HEK293 (cell line): ENCODE measurements at regions not wholly inside any gene's neighbourhood (a gene's known extent, or its start where the extent isn't known, plus 50 kb on each side); places are given as distances from the start of the nearest gene placed in this dataset.

Experiments
- CTCF ChIA-PET: fragments of 350-600 bp; formaldehyde crosslinking; extraction: SDS; loops from one replicate; lab custom pipeline; 2021; ENCODE audit warnings: antibody characterized with exemption; lab: Yijun Ruan, JAX
- POLR2A ChIA-PET: fragments of 300-600 bp; formaldehyde crosslinking; extraction: SDS; loops from one replicate; lab custom pipeline; 2020; ENCODE audit warnings: antibody characterized with exemption, inconsistent platforms; lab: Yijun Ruan, JAX
- H3K27ac ChIP-seq: fragments of 200-500 bp; sonication (Bioruptor generic); 2 replicates; pipeline ENCODE4 v1.5.1; 2014; ENCODE audit warnings: low read depth, low read length, control low read depth, inconsistent platforms; ENCODE audit errors: extremely low read depth
- H3K36me3 ChIP-seq, 2 experiments: fragments of 200-500 bp in 1 of 2; sonication (Bioruptor generic) in 1 of 2; 1 replicate in 1 of 2; 2 replicates in 1 of 2; pipeline ENCODE4 v1.5.1; 2014 to 2017; ENCODE audit warnings: inconsistent platforms in 2 of 2, low read length in 2 of 2; ENCODE audit not compliant: control insufficient read depth in 2 of 2, insufficient read depth in 1 of 2
- H3K4me1 ChIP-seq: fragments of 200-500 bp; sonication (Bioruptor generic); 2 replicates; pipeline ENCODE4 v1.5.1; 2014; ENCODE audit warnings: mild to moderate bottlenecking, low read length, inconsistent platforms; ENCODE audit not compliant: control insufficient read depth, insufficient read depth
- H3K4me3 ChIP-seq: 2 replicates; pipeline ENCODE4 v1.5.1; 2011; ENCODE audit warnings: low read depth, mild to moderate bottlenecking, control low read depth, low read length, moderate library complexity
- H3K9me3 ChIP-seq: fragments of 200-500 bp; sonication (Bioruptor generic); 2 replicates; pipeline ENCODE4 v1.5.1; 2014; ENCODE audit warnings: low read depth, low read length, inconsistent platforms; ENCODE audit not compliant: control insufficient read depth, insufficient read depth
- GLI4 ChIP-seq: fragments of 450-650 bp; formaldehyde crosslinking; IDR thresholded peaks from 2 replicates; pipeline ENCODE4 v1.5.1; 2016; ENCODE audit warnings: missing biosample characterization, missing genetic modification characterization
- GLIS1 ChIP-seq: fragments of 450-650 bp; formaldehyde crosslinking; IDR thresholded peaks from 2 replicates; pipeline ENCODE4 v1.5.1; 2016; ENCODE audit warnings: missing biosample characterization, missing genetic modification characterization
- HOXC10 ChIP-seq: sonication (generic); formaldehyde crosslinking; IDR thresholded peaks from 2 replicates; pipeline ENCODE4 v1.8.1; 2023; ENCODE audit warnings: mild to moderate bottlenecking, missing genetic modification reagents
- OSR2 ChIP-seq: fragments of 450-650 bp; formaldehyde crosslinking; IDR thresholded peaks from 2 replicates; pipeline ENCODE4 v1.5.1; 2016; ENCODE audit warnings: missing biosample characterization, missing genetic modification characterization
- SETDB1 ChIP-seq: IDR thresholded peaks from one replicate; pipeline ENCODE4 v1.6.1; 2017; ENCODE audit warnings: mild to moderate bottlenecking, low read length, moderate library complexity, mixed read lengths; ENCODE audit not compliant: insufficient read length
- WT1 ChIP-seq: fragments of 450-650 bp; formaldehyde crosslinking; IDR thresholded peaks from 2 replicates; pipeline ENCODE4 v1.5.1; 2016; ENCODE audit warnings: missing biosample characterization, missing genetic modification characterization
- ZBTB21 ChIP-seq: fragments of 450-650 bp; formaldehyde crosslinking; IDR thresholded peaks from 2 replicates; pipeline ENCODE4 v1.5.1; 2017; ENCODE audit warnings: missing biosample characterization, missing genetic modification characterization
- ZIC2 ChIP-seq: fragments of 450-650 bp; formaldehyde crosslinking; IDR thresholded peaks from 2 replicates; pipeline ENCODE4 v1.5.1; 2016; ENCODE audit warnings: missing biosample characterization, missing genetic modification characterization
- ZNF155 ChIP-seq: fragments of 450-650 bp; formaldehyde crosslinking; IDR thresholded peaks from 2 replicates; pipeline ENCODE4 v1.5.1; 2016; ENCODE audit warnings: missing biosample characterization, missing genetic modification characterization
- ZNF292 ChIP-seq: fragments of 450-650 bp; formaldehyde crosslinking; IDR thresholded peaks from 2 replicates; pipeline ENCODE4 v1.5.1; 2016; ENCODE audit warnings: low read depth, missing biosample characterization, missing genetic modification characterization, borderline replicate concordance
- ZNF366 ChIP-seq: fragments of 450-650 bp; formaldehyde crosslinking; conservative IDR thresholded peaks from 2 replicates; pipeline ENCODE4 v1.5.1; 2016; ENCODE audit warnings: missing biosample characterization, missing genetic modification characterization
- ZNF549 ChIP-seq: fragments of 450-650 bp; IDR thresholded peaks from 2 replicates; pipeline ENCODE4 v1.5.1; 2018; ENCODE audit warnings: missing biosample characterization, missing genetic modification characterization, mild to moderate bottlenecking, inconsistent platforms, moderate library complexity
- ZNF555 ChIP-seq: fragments of 450-650 bp; formaldehyde crosslinking; conservative IDR thresholded peaks from 2 replicates; pipeline ENCODE4 v1.5.1; 2017; ENCODE audit warnings: missing biosample characterization, mild to moderate bottlenecking, missing genetic modification characterization, inconsistent platforms
- ZNF600 ChIP-seq: fragments of 450-650 bp; formaldehyde crosslinking; IDR thresholded peaks from 2 replicates; pipeline ENCODE4 v1.5.1; 2016; ENCODE audit warnings: missing biosample characterization, missing genetic modification characterization
- ZNF629 ChIP-seq: fragments of 450-650 bp; formaldehyde crosslinking; IDR thresholded peaks from 2 replicates; pipeline ENCODE4 v1.5.1; 2017; ENCODE audit warnings: missing biosample characterization, missing genetic modification characterization
- ZNF660 ChIP-seq: fragments of 450-650 bp; IDR thresholded peaks from 2 replicates; pipeline ENCODE4 v1.5.1; 2018; ENCODE audit warnings: missing biosample characterization, mild to moderate bottlenecking, missing genetic modification characterization
- ZNF707 ChIP-seq: fragments of 450-650 bp; formaldehyde crosslinking; IDR thresholded peaks from 2 replicates; pipeline ENCODE4 v1.5.1; 2016; ENCODE audit warnings: missing biosample characterization, missing genetic modification characterization
- ZNF768 ChIP-seq: fragments of 450-650 bp; formaldehyde crosslinking; IDR thresholded peaks from 2 replicates; pipeline ENCODE4 v1.5.1; 2018; ENCODE audit warnings: missing biosample characterization, mild to moderate bottlenecking, missing genetic modification characterization
- TF ChIP-seq, protein P1 (sequence below): fragments of 450-650 bp; formaldehyde crosslinking; IDR thresholded peaks from 2 replicates; pipeline ENCODE4 v1.5.1; 2016; ENCODE audit warnings: missing biosample characterization, missing genetic modification characterization
- TF ChIP-seq, protein P2 (sequence below): fragments of 450-650 bp; formaldehyde crosslinking; IDR thresholded peaks from 2 replicates; pipeline ENCODE4 v1.5.1; 2016; ENCODE audit warnings: missing biosample characterization, missing genetic modification characterization
- TF ChIP-seq, protein P3 (sequence below): fragments of 450-650 bp; formaldehyde crosslinking; IDR thresholded peaks from 2 replicates; pipeline ENCODE4 v1.5.1; 2017; ENCODE audit warnings: missing biosample characterization, missing genetic modification characterization
- TF ChIP-seq, protein P4 (sequence below): fragments of 450-650 bp; formaldehyde crosslinking; IDR thresholded peaks from 2 replicates; pipeline ENCODE4 v1.5.1; 2016; ENCODE audit warnings: missing biosample characterization, missing genetic modification characterization, borderline replicate concordance

DNA sequence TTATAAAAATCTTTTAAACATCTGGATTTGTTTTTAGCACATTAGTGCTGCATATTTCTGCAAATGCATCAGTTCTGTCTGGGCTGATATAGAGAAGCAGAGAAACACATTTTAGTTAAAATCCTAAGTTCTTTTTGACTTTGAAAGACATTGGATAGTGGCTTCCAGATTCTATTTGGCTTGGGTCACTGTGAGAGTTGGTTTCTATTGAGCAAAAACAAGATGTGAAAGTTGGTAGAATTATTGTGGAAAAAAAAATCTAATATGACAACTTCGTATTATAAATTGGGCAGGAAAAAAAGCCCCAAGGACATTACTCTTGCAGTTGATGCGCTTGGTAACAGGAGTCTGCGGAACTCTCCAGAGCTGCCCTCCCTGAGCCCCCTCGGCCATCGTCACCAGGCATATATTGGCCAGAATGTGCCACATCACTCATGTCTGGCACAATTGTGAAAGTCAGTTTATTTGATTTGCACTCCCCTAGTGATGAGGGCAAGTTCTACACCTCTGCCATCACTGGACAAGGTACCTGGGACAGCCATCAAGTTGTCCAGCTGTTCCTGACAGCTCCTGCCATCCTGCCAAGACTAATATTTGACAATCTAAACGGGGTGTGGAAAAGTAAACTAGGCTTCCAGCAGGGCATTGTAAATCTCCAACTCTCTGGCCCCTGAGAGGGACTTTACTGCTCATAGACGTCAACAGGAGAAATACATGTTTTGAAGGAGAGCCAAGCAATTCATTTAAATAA lies 334.5 kb downstream of the TENT4A start:
- no peak overlapping the region for H3K4me3 ChIP-seq
- ChIA-PET CTCF (no interaction called here), POLR2A (no interaction called here)
- no peaks in the 10 kb centered on the region for H3K4me1 ChIP-seq
- TF ChIP-seq ZNF155 (tag by site-specific recombination) = no peak
- no peak for TF ChIP-seq GLIS1 (tag by site-specific recombination)
- no peak for TF ChIP-seq OSR2 (tag by site-specific recombination)
- no peak for TF ChIP-seq SETDB1
- H3K9me3 ChIP-seq = no peaks in the 10 kb centered on the region
- no peak overlapping the region for H3K27ac ChIP-seq
- no peaks in the 10 kb centered on the region for H3K36me3 ChIP-seq

DNA sequence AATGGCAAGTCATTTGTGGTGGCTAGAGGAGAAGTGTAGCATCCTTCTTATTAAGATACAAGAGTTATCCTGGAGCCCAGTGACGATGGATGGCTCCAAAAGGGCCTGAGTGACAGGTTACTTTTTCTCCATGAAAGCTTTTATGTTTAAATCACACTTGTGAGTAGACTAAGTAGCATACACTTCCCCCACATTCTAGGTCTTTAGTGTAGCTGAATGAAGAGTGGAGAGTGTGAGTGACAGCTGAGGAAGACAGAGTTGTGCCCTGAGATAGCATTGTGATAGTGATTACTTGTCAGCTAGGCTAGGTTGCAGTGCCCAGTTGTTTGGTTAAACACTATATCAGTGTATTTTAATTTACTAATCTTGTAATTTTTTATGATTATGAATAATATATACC lies 337.8 kb downstream of the TENT4A start:
- no peak for TF ChIP-seq ZNF660
- no peak for TF ChIP-seq ZNF549 (tag by site-specific recombination)
- no peak for TF ChIP-seq GLI4 (tag by site-specific recombination)
- TF ChIP-seq ZBTB21 (tag by site-specific recombination) = no peak
- TF ChIP-seq, all 188 proteins: peak for 0
- H3K4me1 ChIP-seq = no peaks in the 10 kb centered on the region
- no peaks in the 10 kb centered on the region for H3K9me3 ChIP-seq
- H3K36me3 ChIP-seq = no peaks in the 10 kb centered on the region
- POLR2A ChIA-PET = no interaction called here
- CTCF ChIA-PET = interaction anchor here (0.5 kb wide), 1 partner anchor 972 kb away, joined by 3 read pairs; no protein-coding TSS in a partner anchor
- no peak overlapping the region for H3K4me3 ChIP-seq
- H3K27ac ChIP-seq = no peak overlapping the region

DNA sequence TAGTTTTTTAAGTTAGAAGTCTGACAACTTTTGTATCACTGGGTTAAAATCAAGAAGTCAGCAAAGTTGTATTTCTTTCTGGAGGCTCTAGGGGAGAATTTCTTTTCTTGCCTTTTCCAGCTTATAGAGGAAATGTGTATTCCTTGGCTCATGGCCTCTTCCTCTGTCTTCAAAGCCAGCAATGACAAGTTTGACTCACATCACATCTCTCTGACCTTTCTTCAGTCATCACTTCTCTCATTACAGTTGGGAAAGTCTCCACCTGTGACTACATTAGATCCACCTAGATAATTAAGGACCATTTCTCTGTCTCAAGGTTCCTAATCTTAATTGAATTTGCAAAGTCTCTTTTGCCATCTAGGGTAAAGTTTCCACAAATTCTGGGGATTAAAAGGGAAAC lies 339.9 kb downstream of the TENT4A start:
- no peaks in the 10 kb centered on the region for H3K4me1 ChIP-seq
- ChIA-PET CTCF (interaction anchor here (0.6 kb wide), 1 partner anchor 70 kb away, joined by 3 read pairs; no protein-coding TSS in a partner anchor), POLR2A (no interaction called here)
- H3K4me3 ChIP-seq = no peak overlapping the region
- H3K36me3 ChIP-seq = no peaks in the 10 kb centered on the region
- no peaks in the 10 kb centered on the region for H3K9me3 ChIP-seq
- H3K27ac ChIP-seq = no peak overlapping the region
- TF ChIP-seq ZNF629 (tag by site-specific recombination) (no peak), ZIC2 (tag by site-specific recombination) (no peak), ZNF600 (tag by site-specific recombination) (no peak), ZNF555 (tag by site-specific recombination) (no peak), ZNF707 (tag by site-specific recombination) (no peak), WT1 (tag by site-specific recombination) (no peak), HOXC10 (CRISPR knock-in tag) (no peak), ZNF292 (tag by site-specific recombination) (no peak), ZNF768 (tag by site-specific recombination) (no peak), ZNF366 (tag by site-specific recombination) (no peak)
- TF ChIP-seq, protein P1, sequence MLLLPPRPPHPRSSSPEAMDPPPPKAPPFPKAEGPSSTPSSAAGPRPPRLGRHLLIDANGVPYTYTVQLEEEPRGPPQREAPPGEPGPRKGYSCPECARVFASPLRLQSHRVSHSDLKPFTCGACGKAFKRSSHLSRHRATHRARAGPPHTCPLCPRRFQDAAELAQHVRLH = no peak
- TF ChIP-seq, protein P2, sequence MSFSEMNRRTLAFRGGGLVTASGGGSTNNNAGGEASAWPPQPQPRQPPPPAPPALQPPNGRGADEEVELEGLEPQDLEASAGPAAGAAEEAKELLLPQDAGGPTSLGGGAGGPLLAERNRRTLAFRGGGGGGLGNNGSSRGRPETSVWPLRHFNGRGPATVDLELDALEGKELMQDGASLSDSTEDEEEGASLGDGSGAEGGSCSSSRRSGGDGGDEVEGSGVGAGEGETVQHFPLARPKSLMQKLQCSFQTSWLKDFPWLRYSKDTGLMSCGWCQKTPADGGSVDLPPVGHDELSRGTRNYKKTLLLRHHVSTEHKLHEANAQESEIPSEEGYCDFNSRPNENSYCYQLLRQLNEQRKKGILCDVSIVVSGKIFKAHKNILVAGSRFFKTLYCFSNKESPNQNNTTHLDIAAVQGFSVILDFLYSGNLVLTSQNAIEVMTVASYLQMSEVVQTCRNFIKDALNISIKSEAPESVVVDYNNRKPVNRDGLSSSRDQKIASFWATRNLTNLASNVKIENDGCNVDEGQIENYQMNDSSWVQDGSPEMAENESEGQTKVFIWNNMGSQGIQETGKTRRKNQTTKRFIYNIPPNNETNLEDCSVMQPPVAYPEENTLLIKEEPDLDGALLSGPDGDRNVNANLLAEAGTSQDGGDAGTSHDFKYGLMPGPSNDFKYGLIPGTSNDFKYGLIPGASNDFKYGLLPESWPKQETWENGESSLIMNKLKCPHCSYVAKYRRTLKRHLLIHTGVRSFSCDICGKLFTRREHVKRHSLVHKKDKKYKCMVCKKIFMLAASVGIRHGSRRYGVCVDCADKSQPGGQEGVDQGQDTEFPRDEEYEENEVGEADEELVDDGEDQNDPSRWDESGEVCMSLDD (tag by site-specific recombination) = no peak
- TF ChIP-seq, protein P3, sequence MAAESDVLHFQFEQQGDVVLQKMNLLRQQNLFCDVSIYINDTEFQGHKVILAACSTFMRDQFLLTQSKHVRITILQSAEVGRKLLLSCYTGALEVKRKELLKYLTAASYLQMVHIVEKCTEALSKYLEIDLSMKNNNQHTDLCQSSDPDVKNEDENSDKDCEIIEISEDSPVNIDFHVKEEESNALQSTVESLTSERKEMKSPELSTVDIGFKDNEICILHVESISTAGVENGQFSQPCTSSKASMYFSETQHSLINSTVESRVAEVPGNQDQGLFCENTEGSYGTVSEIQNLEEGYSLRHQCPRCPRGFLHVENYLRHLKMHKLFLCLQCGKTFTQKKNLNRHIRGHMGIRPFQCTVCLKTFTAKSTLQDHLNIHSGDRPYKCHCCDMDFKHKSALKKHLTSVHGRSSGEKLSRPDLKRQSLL (tag by site-specific recombination) = no peak
- TF ChIP-seq, protein P4, sequence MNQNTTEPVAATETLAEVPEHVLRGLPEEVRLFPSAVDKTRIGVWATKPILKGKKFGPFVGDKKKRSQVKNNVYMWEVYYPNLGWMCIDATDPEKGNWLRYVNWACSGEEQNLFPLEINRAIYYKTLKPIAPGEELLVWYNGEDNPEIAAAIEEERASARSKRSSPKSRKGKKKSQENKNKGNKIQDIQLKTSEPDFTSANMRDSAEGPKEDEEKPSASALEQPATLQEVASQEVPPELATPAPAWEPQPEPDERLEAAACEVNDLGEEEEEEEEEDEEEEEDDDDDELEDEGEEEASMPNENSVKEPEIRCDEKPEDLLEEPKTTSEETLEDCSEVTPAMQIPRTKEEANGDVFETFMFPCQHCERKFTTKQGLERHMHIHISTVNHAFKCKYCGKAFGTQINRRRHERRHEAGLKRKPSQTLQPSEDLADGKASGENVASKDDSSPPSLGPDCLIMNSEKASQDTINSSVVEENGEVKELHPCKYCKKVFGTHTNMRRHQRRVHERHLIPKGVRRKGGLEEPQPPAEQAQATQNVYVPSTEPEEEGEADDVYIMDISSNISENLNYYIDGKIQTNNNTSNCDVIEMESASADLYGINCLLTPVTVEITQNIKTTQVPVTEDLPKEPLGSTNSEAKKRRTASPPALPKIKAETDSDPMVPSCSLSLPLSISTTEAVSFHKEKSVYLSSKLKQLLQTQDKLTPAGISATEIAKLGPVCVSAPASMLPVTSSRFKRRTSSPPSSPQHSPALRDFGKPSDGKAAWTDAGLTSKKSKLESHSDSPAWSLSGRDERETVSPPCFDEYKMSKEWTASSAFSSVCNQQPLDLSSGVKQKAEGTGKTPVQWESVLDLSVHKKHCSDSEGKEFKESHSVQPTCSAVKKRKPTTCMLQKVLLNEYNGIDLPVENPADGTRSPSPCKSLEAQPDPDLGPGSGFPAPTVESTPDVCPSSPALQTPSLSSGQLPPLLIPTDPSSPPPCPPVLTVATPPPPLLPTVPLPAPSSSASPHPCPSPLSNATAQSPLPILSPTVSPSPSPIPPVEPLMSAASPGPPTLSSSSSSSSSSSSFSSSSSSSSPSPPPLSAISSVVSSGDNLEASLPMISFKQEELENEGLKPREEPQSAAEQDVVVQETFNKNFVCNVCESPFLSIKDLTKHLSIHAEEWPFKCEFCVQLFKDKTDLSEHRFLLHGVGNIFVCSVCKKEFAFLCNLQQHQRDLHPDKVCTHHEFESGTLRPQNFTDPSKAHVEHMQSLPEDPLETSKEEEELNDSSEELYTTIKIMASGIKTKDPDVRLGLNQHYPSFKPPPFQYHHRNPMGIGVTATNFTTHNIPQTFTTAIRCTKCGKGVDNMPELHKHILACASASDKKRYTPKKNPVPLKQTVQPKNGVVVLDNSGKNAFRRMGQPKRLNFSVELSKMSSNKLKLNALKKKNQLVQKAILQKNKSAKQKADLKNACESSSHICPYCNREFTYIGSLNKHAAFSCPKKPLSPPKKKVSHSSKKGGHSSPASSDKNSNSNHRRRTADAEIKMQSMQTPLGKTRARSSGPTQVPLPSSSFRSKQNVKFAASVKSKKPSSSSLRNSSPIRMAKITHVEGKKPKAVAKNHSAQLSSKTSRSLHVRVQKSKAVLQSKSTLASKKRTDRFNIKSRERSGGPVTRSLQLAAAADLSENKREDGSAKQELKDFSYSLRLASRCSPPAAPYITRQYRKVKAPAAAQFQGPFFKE (tag by site-specific recombination) = no peak
